ENCODE measurements at regions not wholly inside any gene's neighbourhood (a gene's known extent, or its start where the extent isn't known, plus 50 kb on each side); places are given as distances from the start of the nearest gene placed in this dataset.
A peak's percentile ranks its signal among the peaks of the same experiment; 100 is the strongest.

DNA sequence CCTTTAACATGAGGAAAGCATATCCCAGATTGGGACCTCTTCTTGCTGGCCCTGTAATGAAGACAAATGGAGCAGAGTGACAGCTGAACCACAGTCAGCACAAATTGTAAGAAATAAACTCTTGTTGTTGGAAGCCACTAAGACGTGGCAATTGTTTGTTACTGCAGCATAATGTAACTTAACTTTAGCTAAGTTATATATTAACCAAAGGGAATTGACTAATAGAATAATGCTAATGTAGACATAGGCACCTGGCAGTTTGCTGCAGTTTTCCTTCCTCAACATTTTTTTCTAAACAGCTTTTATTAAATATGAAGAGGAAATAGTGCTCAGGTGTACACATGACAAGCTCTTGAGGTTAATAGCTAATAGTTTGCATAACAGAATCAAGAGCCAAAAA, 300.7 kb upstream of the SLC30A5 start:
- Histone ChIP-seq H3K9ac (ENCODE audit: low read length) (no peak overlapping the region), H3K4me3 (ENCODE audit: low read depth, low read length) (no peak overlapping the region), H3K36me3 (ENCODE audit: control insufficient read depth, insufficient read depth, low read length) (no peaks in the 10 kb centered on the region), H3K9me3 (ENCODE audit: control insufficient read depth, insufficient read depth, low read depth, low read length) (no peaks in the 10 kb centered on the region), H3K4me1 (ENCODE audit: control insufficient read depth, insufficient read depth, low read length) (peaks cover 8% of the 10 kb centered on the region), H3K27me3 (ENCODE audit: control insufficient read depth, insufficient read depth, low read length) (no peaks in the 10 kb centered on the region), H3K27ac (ENCODE audit: low read depth, low read length) (no peak overlapping the region)

DNA sequence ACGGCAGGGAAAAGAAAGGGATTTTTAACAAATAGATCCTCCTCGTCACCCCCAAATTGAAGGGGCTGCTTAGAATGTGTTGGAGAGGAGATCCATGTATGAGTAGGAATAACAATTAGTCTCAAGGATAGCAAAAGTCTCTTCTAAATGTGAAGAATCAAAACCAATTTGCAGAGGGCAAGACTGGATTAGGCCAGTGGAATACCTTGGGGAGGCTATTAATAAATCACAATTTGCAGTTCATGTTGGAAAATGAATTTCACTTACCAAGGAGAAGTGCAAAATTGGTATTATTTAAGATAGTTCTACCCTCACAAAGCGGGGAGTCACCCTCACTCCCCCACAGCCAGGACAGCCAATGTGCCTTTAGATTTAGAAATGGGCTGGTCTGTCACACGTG, 299.8 kb upstream of the SLC30A5 start:
- H3K4me1 ChIP-seq (ENCODE audit: control insufficient read depth, insufficient read depth, low read length), result peaks cover 8% of the 10 kb centered on the region
- no peak overlapping the region for H3K4me3 ChIP-seq (ENCODE audit: low read depth, low read length)

DNA sequence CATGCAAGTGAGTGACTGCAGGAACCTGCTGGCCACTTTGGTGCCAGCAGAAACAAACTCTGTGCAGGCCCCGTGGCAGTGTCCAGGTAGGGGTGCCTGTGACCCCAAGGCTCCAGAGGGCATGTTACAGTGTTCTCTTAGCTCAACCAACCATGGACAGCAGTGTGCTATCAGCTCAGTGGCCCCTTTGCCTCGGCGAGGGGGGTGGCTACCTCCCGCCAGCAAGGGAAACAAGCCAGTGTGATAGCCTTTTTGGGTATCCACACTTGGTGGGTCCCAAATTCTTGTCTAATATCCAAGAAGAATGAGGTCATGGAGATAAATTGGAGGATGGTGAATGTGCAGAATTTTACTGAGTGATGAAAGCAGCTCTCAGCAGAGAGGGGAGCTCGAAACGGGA, 298.6 kb upstream of the SLC30A5 start:
- Histone ChIP-seq H3K4me1 (ENCODE audit: control insufficient read depth, insufficient read depth, low read length) (peaks cover 8% of the 10 kb centered on the region), H3K4me3 (ENCODE audit: low read depth, low read length) (no peak overlapping the region), H3K27ac (ENCODE audit: low read depth, low read length) (no peak overlapping the region), H3K9ac (ENCODE audit: low read length) (no peak overlapping the region), H3K9me3 (ENCODE audit: control insufficient read depth, insufficient read depth, low read depth, low read length) (no peaks in the 10 kb centered on the region), H3K27me3 (ENCODE audit: control insufficient read depth, insufficient read depth, low read length) (no peaks in the 10 kb centered on the region), H3K36me3 (ENCODE audit: control insufficient read depth, insufficient read depth, low read length) (no peaks in the 10 kb centered on the region)

More for the DNA sequence above, 299.8 kb upstream of the SLC30A5 start:
- no peaks in the 10 kb centered on the region for H3K9me3 ChIP-seq (ENCODE audit: control insufficient read depth, insufficient read depth, low read depth, low read length)
- no peaks in the 10 kb centered on the region for H3K36me3 ChIP-seq (ENCODE audit: control insufficient read depth, insufficient read depth, low read length)
- no peak overlapping the region for H3K27ac ChIP-seq (ENCODE audit: low read depth, low read length)
- H3K27me3 ChIP-seq (ENCODE audit: control insufficient read depth, insufficient read depth, low read length), result no peaks in the 10 kb centered on the region
- no peak overlapping the region for H3K9ac ChIP-seq (ENCODE audit: low read length)

DNA sequence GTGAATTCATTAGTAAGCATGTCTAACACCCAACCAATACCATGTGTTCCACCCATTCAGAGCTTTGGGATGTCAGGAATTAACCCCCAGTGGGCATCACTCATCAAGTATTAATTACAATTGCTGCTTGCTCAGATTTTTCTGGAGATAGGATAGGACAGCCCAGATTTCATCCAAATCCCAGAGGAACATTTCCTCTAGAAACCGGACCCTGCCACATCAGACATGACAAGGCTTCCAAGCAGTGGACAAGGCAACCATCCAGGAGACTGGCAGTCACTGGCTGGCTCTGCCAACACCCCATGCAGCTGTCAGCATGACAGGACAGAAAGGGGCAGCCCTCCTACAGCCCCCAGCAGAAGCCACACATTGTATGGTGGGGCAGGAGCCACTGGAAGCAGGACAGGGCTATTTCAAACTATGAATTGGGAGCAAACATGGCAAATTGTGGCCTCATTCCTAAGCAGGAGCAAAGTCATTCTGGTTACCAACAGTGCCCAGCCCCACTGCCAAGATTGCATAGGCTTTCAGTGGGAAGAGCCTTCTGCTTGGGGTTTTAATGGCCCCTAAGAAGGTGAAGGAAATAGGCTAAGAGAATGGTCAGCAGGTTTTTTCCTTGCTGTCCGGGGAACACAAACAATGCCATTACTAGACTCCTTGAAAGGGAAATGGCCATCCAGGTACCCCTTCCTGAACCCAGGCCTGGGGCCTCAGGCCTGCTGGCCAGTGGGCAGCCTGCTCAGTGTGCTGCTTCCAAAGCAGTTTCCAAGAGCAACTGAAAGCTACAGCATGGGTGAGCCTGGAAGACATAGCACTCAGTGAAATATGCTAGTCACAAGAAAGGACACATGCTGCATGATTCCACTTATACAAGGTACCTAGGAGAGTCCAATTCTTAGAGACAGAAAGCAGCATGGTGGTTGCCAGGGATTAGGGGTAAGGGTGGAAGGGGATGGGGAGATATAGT, 294.7 kb upstream of the SLC30A5 start:
- H3K9ac ChIP-seq (ENCODE audit: low read length), result no peak overlapping the region
- no peaks in the 10 kb centered on the region for H3K4me1 ChIP-seq (ENCODE audit: control insufficient read depth, insufficient read depth, low read length)
- H3K27ac ChIP-seq (ENCODE audit: low read depth, low read length), result no peak overlapping the region

DNA sequence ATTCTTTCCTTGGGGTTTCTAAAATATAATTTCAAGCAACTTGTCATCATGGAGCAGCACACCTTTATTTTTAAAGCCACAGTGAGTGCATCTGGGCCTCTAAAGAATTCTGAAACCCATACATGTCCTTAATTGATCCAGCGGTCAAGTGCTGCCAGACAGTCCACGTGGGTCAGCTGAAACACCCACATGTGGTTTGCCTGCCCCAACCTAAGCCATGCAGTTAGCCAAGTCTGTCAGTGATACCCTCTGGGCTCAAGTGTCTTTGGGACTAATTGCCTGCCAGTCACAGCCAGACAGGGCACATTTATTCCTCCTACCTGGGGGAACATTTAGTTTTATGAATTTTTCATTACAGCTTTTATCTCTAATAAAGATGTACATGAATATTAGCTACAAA, 291.4 kb upstream of the SLC30A5 start:
- Histone ChIP-seq H3K9me3 (ENCODE audit: control insufficient read depth, insufficient read depth, low read depth, low read length) (no peaks in the 10 kb centered on the region), H3K27me3 (ENCODE audit: control insufficient read depth, insufficient read depth, low read length) (no peaks in the 10 kb centered on the region), H3K4me1 (ENCODE audit: control insufficient read depth, insufficient read depth, low read length) (no peaks in the 10 kb centered on the region), H3K27ac (ENCODE audit: low read depth, low read length) (no peak overlapping the region), H3K36me3 (ENCODE audit: control insufficient read depth, insufficient read depth, low read length) (no peaks in the 10 kb centered on the region), H3K9ac (ENCODE audit: low read length) (no peak overlapping the region), H3K4me3 (ENCODE audit: low read depth, low read length) (no peak overlapping the region)

More for the DNA sequence above, 294.7 kb upstream of the SLC30A5 start:
- Histone ChIP-seq H3K9me3 (ENCODE audit: control insufficient read depth, insufficient read depth, low read depth, low read length) (no peaks in the 10 kb centered on the region), H3K27me3 (ENCODE audit: control insufficient read depth, insufficient read depth, low read length) (no peaks in the 10 kb centered on the region), H3K4me3 (ENCODE audit: low read depth, low read length) (no peak overlapping the region), H3K36me3 (ENCODE audit: control insufficient read depth, insufficient read depth, low read length) (no peaks in the 10 kb centered on the region)

DNA sequence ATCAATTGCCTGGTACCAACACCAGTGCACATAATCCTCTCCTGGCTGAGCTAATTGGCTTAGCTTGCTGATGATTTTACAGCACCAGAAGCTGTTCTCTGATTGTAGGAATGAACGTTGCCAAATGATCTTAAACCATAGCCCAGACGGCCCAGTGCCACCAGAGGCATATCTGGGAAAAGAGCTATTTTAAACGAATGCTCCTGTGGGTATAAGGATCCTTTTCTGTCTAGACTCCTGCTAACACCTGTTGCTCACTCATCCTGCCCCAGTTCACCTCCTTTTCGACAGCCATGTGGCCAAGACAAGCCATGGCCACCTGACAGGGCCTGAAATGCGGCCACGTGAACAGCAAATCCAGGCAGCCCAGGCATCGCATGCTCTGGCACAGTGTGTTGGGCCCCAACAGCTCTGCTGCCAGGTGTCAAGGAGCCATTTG, 289.9 kb upstream of the SLC30A5 start:
- Histone ChIP-seq H3K4me1 (ENCODE audit: control insufficient read depth, insufficient read depth, low read length) (no peaks in the 10 kb centered on the region), H3K27ac (ENCODE audit: low read depth, low read length) (no peak overlapping the region), H3K4me3 (ENCODE audit: low read depth, low read length) (no peak overlapping the region), H3K9me3 (ENCODE audit: control insufficient read depth, insufficient read depth, low read depth, low read length) (no peaks in the 10 kb centered on the region), H3K9ac (ENCODE audit: low read length) (no peak overlapping the region), H3K27me3 (ENCODE audit: control insufficient read depth, insufficient read depth, low read length) (no peaks in the 10 kb centered on the region), H3K36me3 (ENCODE audit: control insufficient read depth, insufficient read depth, low read length) (no peaks in the 10 kb centered on the region)

DNA sequence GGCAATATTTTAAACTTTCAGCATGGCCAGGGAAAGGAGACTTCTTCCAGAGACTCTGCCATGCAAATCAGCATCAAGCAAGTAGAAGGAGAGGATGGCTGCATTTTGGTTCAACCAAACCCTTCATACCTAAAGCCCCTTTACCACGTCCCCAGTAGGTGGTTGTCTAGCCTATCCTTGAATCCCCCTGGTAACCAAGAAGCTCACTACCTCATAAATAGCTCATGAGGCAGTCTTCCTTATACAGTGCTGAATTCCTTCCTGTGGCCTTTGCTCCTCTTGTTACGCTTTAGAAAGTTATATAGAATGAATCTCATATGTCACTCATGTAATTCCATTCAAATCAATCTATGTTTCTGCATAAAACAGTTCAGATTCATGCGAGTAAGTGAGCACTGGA, 289.5 kb upstream of the SLC30A5 start:
- Histone ChIP-seq H3K36me3 (ENCODE audit: control insufficient read depth, insufficient read depth, low read length) (no peaks in the 10 kb centered on the region), H3K9ac (ENCODE audit: low read length) (no peak overlapping the region), H3K9me3 (ENCODE audit: control insufficient read depth, insufficient read depth, low read depth, low read length) (no peaks in the 10 kb centered on the region), H3K4me3 (ENCODE audit: low read depth, low read length) (no peak overlapping the region), H3K27ac (ENCODE audit: low read depth, low read length) (no peak overlapping the region), H3K27me3 (ENCODE audit: control insufficient read depth, insufficient read depth, low read length) (no peaks in the 10 kb centered on the region), H3K4me1 (ENCODE audit: control insufficient read depth, insufficient read depth, low read length) (no peaks in the 10 kb centered on the region)

DNA sequence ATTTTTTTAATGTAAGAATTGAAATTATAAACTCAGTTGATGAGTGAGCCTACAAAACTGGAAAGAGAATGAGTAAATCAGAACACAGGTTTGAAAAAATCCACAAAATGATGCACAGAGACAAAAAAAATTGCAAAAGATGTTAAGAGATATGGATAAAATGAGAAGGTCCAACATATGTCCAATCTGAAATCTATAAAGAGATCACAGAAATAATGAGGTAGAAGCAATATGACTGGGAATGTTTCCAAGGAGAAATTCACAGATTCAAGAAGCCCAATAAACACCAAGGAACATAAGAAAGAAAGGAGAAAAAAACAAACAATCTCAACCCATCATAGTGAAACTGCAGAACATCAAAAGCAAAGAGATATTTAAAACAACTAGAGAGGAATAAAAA, 288.4 kb upstream of the SLC30A5 start:
- Histone ChIP-seq H3K36me3 (ENCODE audit: control insufficient read depth, insufficient read depth, low read length) (no peaks in the 10 kb centered on the region), H3K4me1 (ENCODE audit: control insufficient read depth, insufficient read depth, low read length) (no peaks in the 10 kb centered on the region), H3K9ac (ENCODE audit: low read length) (no peak overlapping the region), H3K27ac (ENCODE audit: low read depth, low read length) (no peak overlapping the region), H3K27me3 (ENCODE audit: control insufficient read depth, insufficient read depth, low read length) (no peaks in the 10 kb centered on the region), H3K4me3 (ENCODE audit: low read depth, low read length) (no peak overlapping the region), H3K9me3 (ENCODE audit: control insufficient read depth, insufficient read depth, low read depth, low read length) (no peaks in the 10 kb centered on the region)

DNA sequence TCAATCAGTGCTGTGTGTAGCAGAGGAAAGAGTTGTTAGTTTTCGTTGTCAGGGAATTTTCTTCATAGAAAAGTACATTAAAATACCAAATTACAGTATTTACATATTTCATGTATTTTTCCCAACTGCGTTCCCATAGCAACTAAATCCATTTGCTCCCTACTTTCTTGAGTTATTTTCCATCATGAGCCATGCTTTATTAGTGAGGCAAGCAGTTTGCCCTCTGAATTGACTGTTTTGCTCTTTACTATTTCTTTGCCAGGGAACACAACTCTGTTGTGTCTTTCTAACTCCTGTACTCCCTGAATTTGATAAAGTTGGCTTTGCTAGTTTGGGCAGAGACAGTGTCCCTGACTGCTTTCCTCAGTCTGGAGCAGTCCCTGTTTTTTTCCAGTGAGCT, 276.2 kb upstream of the SLC30A5 start:
- no peak overlapping the region for H3K9ac ChIP-seq (ENCODE audit: low read length)
- no peak overlapping the region for H3K4me3 ChIP-seq (ENCODE audit: low read depth, low read length)
- H3K4me1 ChIP-seq (ENCODE audit: control insufficient read depth, insufficient read depth, low read length), result peaks cover 24% of the 10 kb centered on the region
- no peaks in the 10 kb centered on the region for H3K36me3 ChIP-seq (ENCODE audit: control insufficient read depth, insufficient read depth, low read length)
- peak overlapping the region; percentile 41; the same call in 1 of the 2 replicates for H3K27ac ChIP-seq (ENCODE audit: low read depth, low read length)
- H3K9me3 ChIP-seq (ENCODE audit: control insufficient read depth, insufficient read depth, low read depth, low read length), result no peaks in the 10 kb centered on the region
- no peaks in the 10 kb centered on the region for H3K27me3 ChIP-seq (ENCODE audit: control insufficient read depth, insufficient read depth, low read length)

DNA sequence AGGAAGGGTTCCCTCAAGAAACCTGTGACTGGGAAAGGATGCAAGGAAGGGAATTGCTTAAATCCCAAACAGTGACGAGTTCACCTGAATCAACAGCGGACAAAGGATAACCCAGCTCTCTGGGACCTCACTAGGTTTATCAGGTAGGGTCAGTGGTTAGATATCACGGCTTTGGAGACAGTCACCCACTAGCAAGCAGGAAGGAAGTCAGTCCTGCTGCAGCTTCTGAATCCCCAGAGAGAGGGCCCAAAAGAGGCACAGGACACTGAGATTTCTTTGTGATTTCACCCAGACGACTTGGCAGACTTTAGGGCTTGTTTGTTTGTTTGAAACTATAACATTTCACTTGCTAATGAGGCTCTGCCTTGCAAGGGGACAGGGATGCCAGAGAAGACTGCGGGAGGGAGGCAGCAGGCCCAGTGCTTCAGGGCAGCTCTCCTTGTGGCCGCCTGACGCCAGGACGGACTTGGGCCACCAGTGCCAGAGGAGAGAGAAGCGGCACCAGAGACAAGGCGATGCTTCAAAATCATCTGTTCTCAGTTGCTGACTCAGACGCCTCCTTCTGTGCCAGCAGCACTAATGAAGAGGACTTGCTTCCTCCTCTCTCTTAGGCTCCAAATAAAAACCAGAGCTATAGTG, 275.6 kb upstream of the SLC30A5 start:
- H3K9me3 ChIP-seq (ENCODE audit: control insufficient read depth, insufficient read depth, low read depth, low read length), result no peaks in the 10 kb centered on the region
- H3K4me3 ChIP-seq (ENCODE audit: low read depth, low read length), result no peak overlapping the region
- H3K27ac ChIP-seq (ENCODE audit: low read depth, low read length), result peak overlapping the region; percentile 41; the same call in 1 of the 2 replicates
- H3K9ac ChIP-seq (ENCODE audit: low read length), result no peak overlapping the region
- H3K36me3 ChIP-seq (ENCODE audit: control insufficient read depth, insufficient read depth, low read length), result no peaks in the 10 kb centered on the region
- H3K27me3 ChIP-seq (ENCODE audit: control insufficient read depth, insufficient read depth, low read length), result no peaks in the 10 kb centered on the region
- peaks cover 24% of the 10 kb centered on the region for H3K4me1 ChIP-seq (ENCODE audit: control insufficient read depth, insufficient read depth, low read length)

DNA sequence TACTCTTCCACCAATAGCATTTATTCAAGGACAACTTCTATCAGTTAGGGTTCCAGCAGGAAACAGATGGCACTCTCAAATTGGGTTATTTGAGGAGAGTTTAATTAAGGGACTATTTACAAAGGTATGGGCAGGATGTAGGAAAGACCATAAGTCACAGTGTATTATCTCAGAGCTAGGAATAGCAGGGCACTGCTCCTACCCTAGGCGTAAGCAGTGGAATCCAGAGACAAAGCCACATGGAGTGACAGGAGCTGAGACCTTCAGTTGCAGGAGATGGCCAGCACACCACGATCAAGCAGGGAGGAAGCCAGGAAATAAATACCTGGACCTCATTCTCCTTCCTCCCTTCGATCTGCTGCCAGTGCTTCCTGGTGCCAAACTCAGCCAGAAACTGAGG, 274.9 kb upstream of the SLC30A5 start:
- no peak overlapping the region for H3K27ac ChIP-seq (ENCODE audit: low read depth, low read length)
- H3K4me3 ChIP-seq (ENCODE audit: low read depth, low read length), result no peak overlapping the region
- no peaks in the 10 kb centered on the region for H3K27me3 ChIP-seq (ENCODE audit: control insufficient read depth, insufficient read depth, low read length)

More for the DNA sequence above, 274.9 kb upstream of the SLC30A5 start:
- H3K9me3 ChIP-seq (ENCODE audit: control insufficient read depth, insufficient read depth, low read depth, low read length), result no peaks in the 10 kb centered on the region
- no peaks in the 10 kb centered on the region for H3K36me3 ChIP-seq (ENCODE audit: control insufficient read depth, insufficient read depth, low read length)
- H3K9ac ChIP-seq (ENCODE audit: low read length), result no peak overlapping the region
- peaks cover 24% of the 10 kb centered on the region for H3K4me1 ChIP-seq (ENCODE audit: control insufficient read depth, insufficient read depth, low read length)
